ENCODE measurements at regions not wholly inside any gene's neighbourhood (a gene's known extent, or its start where the extent isn't known, plus 50 kb on each side); places are given as distances from the start of the nearest gene placed in this dataset.

GRCh38 chr5:130290219-130290618 is 386.0 kb downstream of the CHSY3 start:
- H3K36me3 ChIP-seq (ENCODE audit: control insufficient read depth, insufficient read depth, low read length) = no peaks in the 10 kb centered on the region
- Mint-ChIP-seq H3K4me3 (no peak overlapping the region), H3K27me3 (no peaks in the 10 kb centered on the region)

GRCh38 chr5:130289132-130290088 is 385.1 kb downstream of the CHSY3 start:
- no peak for DNase-seq
- ATAC-seq (ENCODE audit: low read depth in 2 of 2) = no peak
- Histone ChIP-seq H3K9me3 (ENCODE audit: control insufficient read depth in 2 of 2, low read length in 2 of 2) (no peaks in the 10 kb centered on the region), H3K36me3 (ENCODE audit: control insufficient read depth, insufficient read depth, low read length) (no peaks in the 10 kb centered on the region), H3K4me3 (ENCODE audit: low read depth, low read length) (no peak overlapping the region), H3K27ac (ENCODE audit: insufficient read depth, low read length, poor library complexity, severe bottlenecking) (no peak overlapping the region), H3K4me1 (ENCODE audit: control insufficient read depth, insufficient read depth, low read length, poor library complexity, severe bottlenecking) (no peaks in the 10 kb centered on the region), H3K27me3 (ENCODE audit: control insufficient read depth, insufficient read depth, low read length) (no peaks in the 10 kb centered on the region)
- Mint-ChIP-seq H3K27ac (no peak overlapping the region), H3K36me3 (no peaks in the 10 kb centered on the region), H3K4me3 (no peak overlapping the region), H3K4me1 (no peaks in the 10 kb centered on the region), H3K27me3 (no peaks in the 10 kb centered on the region), H3K9me3 (peaks cover 0 to 5% (median 0%) of the 10 kb centered on the region in 7 donors)

More at GRCh38 chr5:130290219-130290618, 386.0 kb downstream of the CHSY3 start:
- Mint-ChIP-seq H3K36me3 (no peaks in the 10 kb centered on the region), H3K4me1 (no peaks in the 10 kb centered on the region), H3K9me3 (peaks cover 0 to 5% (median 0%) of the 10 kb centered on the region in 7 donors), H3K27ac (no peak overlapping the region)
- no peaks in the 10 kb centered on the region for H3K4me1 ChIP-seq (ENCODE audit: control insufficient read depth, insufficient read depth, low read length, poor library complexity, severe bottlenecking)
- no peak for ATAC-seq (ENCODE audit: low read depth in 2 of 2)
- no peak for DNase-seq
- H3K9me3 ChIP-seq (ENCODE audit: control insufficient read depth in 2 of 2, low read length in 2 of 2) = no peaks in the 10 kb centered on the region
- no peak overlapping the region for H3K4me3 ChIP-seq (ENCODE audit: low read depth, low read length)
- no peak overlapping the region for H3K27ac ChIP-seq (ENCODE audit: insufficient read depth, low read length, poor library complexity, severe bottlenecking)
- no peaks in the 10 kb centered on the region for H3K27me3 ChIP-seq (ENCODE audit: control insufficient read depth, insufficient read depth, low read length)

- no peaks in the 10 kb centered on the region for H3K36me3 ChIP-seq (ENCODE audit: control insufficient read depth, insufficient read depth, low read length)
- ATAC-seq (ENCODE audit: low read depth in 2 of 2) (no peak), DNase-seq (no peak)
- no peaks in the 10 kb centered on the region for H3K4me1 ChIP-seq (ENCODE audit: control insufficient read depth, insufficient read depth, low read length, poor library complexity, severe bottlenecking)
- no peak overlapping the region for H3K27ac Mint-ChIP-seq
- H3K27ac ChIP-seq (ENCODE audit: insufficient read depth, low read length, poor library complexity, severe bottlenecking) = no peak overlapping the region
- H3K4me3 ChIP-seq (ENCODE audit: low read depth, low read length) = no peak overlapping the region
- H3K36me3 Mint-ChIP-seq = no peaks in the 10 kb centered on the region
- H3K9me3 Mint-ChIP-seq = peaks cover 0 to 5% (median 0%) of the 10 kb centered on the region in 7 donors
- no peaks in the 10 kb centered on the region for H3K27me3 Mint-ChIP-seq
- H3K27me3 ChIP-seq (ENCODE audit: control insufficient read depth, insufficient read depth, low read length) = no peaks in the 10 kb centered on the region
- H3K9me3 ChIP-seq (ENCODE audit: control insufficient read depth in 2 of 2, low read length in 2 of 2) = no peaks in the 10 kb centered on the region
- H3K4me3 Mint-ChIP-seq = no peak overlapping the region
- no peaks in the 10 kb centered on the region for H3K4me1 Mint-ChIP-seq
These were observed 383.2 kb downstream of the CHSY3 start for GRCh38 chr5:130287438-130287837.

GRCh38 chr5:130286971-130287370 is 382.7 kb downstream of the CHSY3 start:
- Mint-ChIP-seq H3K9me3 (peaks cover 0 to 5% (median 0%) of the 10 kb centered on the region in 7 donors), H3K27me3 (no peaks in the 10 kb centered on the region), H3K27ac (no peak overlapping the region), H3K36me3 (no peaks in the 10 kb centered on the region), H3K4me3 (no peak overlapping the region), H3K4me1 (no peaks in the 10 kb centered on the region)
- DNase-seq = no peak
- no peaks in the 10 kb centered on the region for H3K27me3 ChIP-seq (ENCODE audit: control insufficient read depth, insufficient read depth, low read length)
- no peaks in the 10 kb centered on the region for H3K36me3 ChIP-seq (ENCODE audit: control insufficient read depth, insufficient read depth, low read length)
- no peak overlapping the region for H3K27ac ChIP-seq (ENCODE audit: insufficient read depth, low read length, poor library complexity, severe bottlenecking)
- no peaks in the 10 kb centered on the region for H3K4me1 ChIP-seq (ENCODE audit: control insufficient read depth, insufficient read depth, low read length, poor library complexity, severe bottlenecking)
- no peaks in the 10 kb centered on the region for H3K9me3 ChIP-seq (ENCODE audit: control insufficient read depth in 2 of 2, low read length in 2 of 2)
- ATAC-seq (ENCODE audit: low read depth in 2 of 2) = no peak
- H3K4me3 ChIP-seq (ENCODE audit: low read depth, low read length) = no peak overlapping the region

- Histone ChIP-seq H3K4me3 (ENCODE audit: low read depth, low read length) (no peak overlapping the region), H3K27me3 (ENCODE audit: control insufficient read depth, insufficient read depth, low read length) (no peaks in the 10 kb centered on the region), H3K36me3 (ENCODE audit: control insufficient read depth, insufficient read depth, low read length) (no peaks in the 10 kb centered on the region), H3K27ac (ENCODE audit: insufficient read depth, low read length, poor library complexity, severe bottlenecking) (no peak overlapping the region), H3K9me3 (ENCODE audit: control insufficient read depth in 2 of 2, low read length in 2 of 2) (no peaks in the 10 kb centered on the region), H3K4me1 (ENCODE audit: control insufficient read depth, insufficient read depth, low read length, poor library complexity, severe bottlenecking) (no peaks in the 10 kb centered on the region)
- ATAC-seq (ENCODE audit: low read depth in 2 of 2) (no peak), DNase-seq (no peak)
- Mint-ChIP-seq H3K36me3 (no peaks in the 10 kb centered on the region), H3K27ac (no peak overlapping the region), H3K4me1 (no peaks in the 10 kb centered on the region), H3K4me3 (no peak overlapping the region), H3K27me3 (no peaks in the 10 kb centered on the region), H3K9me3 (peaks cover 0 to 5% (median 0%) of the 10 kb centered on the region in 7 donors)
These were observed 377.8 kb downstream of the CHSY3 start for GRCh38 chr5:130282049-130282448.

- H3K9me3 Mint-ChIP-seq = peaks cover 0 to 3% (median 0%) of the 10 kb centered on the region in 7 donors
These were observed 376.4 kb downstream of the CHSY3 start for GRCh38 chr5:130280528-130281217.

GRCh38 chr5:130279386-130279785 is 375.1 kb downstream of the CHSY3 start:
- Histone ChIP-seq H3K27ac (ENCODE audit: insufficient read depth, low read length, poor library complexity, severe bottlenecking) (no peak overlapping the region), H3K27me3 (ENCODE audit: control insufficient read depth, insufficient read depth, low read length) (no peaks in the 10 kb centered on the region), H3K4me1 (ENCODE audit: control insufficient read depth, insufficient read depth, low read length, poor library complexity, severe bottlenecking) (no peaks in the 10 kb centered on the region), H3K36me3 (ENCODE audit: control insufficient read depth, insufficient read depth, low read length) (no peaks in the 10 kb centered on the region), H3K4me3 (ENCODE audit: low read depth, low read length) (no peak overlapping the region), H3K9me3 (ENCODE audit: control insufficient read depth in 2 of 2, low read length in 2 of 2) (no peaks in the 10 kb centered on the region)
- H3K4me3 Mint-ChIP-seq = no peak overlapping the region
- no peaks in the 10 kb centered on the region for H3K36me3 Mint-ChIP-seq
- no peak overlapping the region for H3K27ac Mint-ChIP-seq
- peaks cover 0 to 3% (median 0%) of the 10 kb centered on the region in 7 donors for H3K9me3 Mint-ChIP-seq
- no peaks in the 10 kb centered on the region for H3K27me3 Mint-ChIP-seq
- no peaks in the 10 kb centered on the region for H3K4me1 Mint-ChIP-seq
- DNase-seq = no peak
- no peak for ATAC-seq (ENCODE audit: low read depth in 2 of 2)

More at GRCh38 chr5:130280528-130281217, 376.4 kb downstream of the CHSY3 start:
- no peaks in the 10 kb centered on the region for H3K36me3 Mint-ChIP-seq
- H3K27me3 Mint-ChIP-seq = no peaks in the 10 kb centered on the region
- Histone ChIP-seq H3K4me1 (ENCODE audit: control insufficient read depth, insufficient read depth, low read length, poor library complexity, severe bottlenecking) (no peaks in the 10 kb centered on the region), H3K36me3 (ENCODE audit: control insufficient read depth, insufficient read depth, low read length) (no peaks in the 10 kb centered on the region), H3K9me3 (ENCODE audit: control insufficient read depth in 2 of 2, low read length in 2 of 2) (no peaks in the 10 kb centered on the region), H3K27me3 (ENCODE audit: control insufficient read depth, insufficient read depth, low read length) (no peaks in the 10 kb centered on the region), H3K27ac (ENCODE audit: insufficient read depth, low read length, poor library complexity, severe bottlenecking) (no peak overlapping the region), H3K4me3 (ENCODE audit: low read depth, low read length) (no peak overlapping the region)
- H3K4me3 Mint-ChIP-seq = no peak overlapping the region
- no peaks in the 10 kb centered on the region for H3K4me1 Mint-ChIP-seq
- ATAC-seq (ENCODE audit: low read depth in 2 of 2) = no peak
- H3K27ac Mint-ChIP-seq = no peak overlapping the region
- DNase-seq = no peak
